ENCODE measurements at regions not wholly inside any gene's neighbourhood (a gene's known extent, or its start where the extent isn't known, plus 50 kb on each side); places are given as distances from the start of the nearest gene placed in this dataset.
"Not testable (repeated sequence)": the region's sequence is repeated elsewhere in the genome, so short reads cannot be mapped to it uniquely, and the experiment has no call there.

- DNase-seq (ENCODE audit: low spot score): not testable (repeated sequence)
Observed at GRCh38 chr9:85880507-85880906, 60.4 kb upstream of the NAA35 start.

DNA sequence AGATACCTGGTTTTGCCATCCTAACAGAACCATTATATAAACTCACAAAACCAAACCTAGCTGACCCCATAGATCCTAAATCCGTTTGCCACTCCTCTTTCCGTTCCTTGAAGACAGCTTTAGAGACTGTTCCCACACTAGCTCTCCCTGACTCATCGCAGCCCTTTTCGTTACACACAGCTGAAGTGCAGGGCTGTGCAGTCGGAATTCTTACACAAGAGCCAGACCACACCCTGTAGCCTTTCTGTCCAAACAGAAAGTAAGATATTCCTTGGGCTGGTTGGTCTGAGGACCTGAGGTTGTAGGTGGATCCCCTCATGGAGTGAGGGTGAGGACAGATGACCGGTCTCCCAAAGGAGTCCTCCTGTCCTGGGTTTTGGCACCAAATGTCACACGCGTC is 56.7 kb upstream of the NAA35 start:
- DNase-seq (ENCODE audit: low spot score): no peak

DNA sequence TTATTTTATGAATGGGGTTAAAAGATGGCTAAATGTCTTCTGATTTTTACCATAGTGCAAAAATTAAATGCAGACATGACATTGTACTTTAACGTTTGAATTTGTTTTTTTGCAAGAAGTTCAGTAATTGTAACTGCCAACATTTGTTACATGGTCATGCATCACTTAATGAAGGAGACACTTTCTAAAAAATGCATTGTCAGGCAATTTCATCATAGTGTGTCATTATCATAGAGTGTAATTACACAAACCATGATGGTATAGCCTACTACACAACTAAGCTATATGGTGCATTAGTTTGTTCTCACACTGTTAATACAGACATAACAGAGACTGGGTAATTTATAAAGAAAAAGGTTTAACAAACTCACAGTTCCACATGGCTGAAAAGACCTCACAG is 50.0 kb upstream of the NAA35 start:
- no peak for DNase-seq (ENCODE audit: low spot score)
